Ascending aorta (tissue), 2 donors: ENCODE measurements at regions not wholly inside any gene's neighbourhood (a gene's known extent, or its start where the extent isn't known, plus 50 kb on each side); places are given as distances from the start of the nearest gene placed in this dataset.

Source experiments
- DNase-seq, 2 donors: peaks; one replicate each; pipeline ENCODE4 v3.0.0-alpha.2; 2019; ENCODE audit warnings: low spot score in 2 of 2
- H3K27ac ChIP-seq, 2 donors: fragments of 200-600 bp; sonication (generic); one replicate each; pipeline ENCODE4 v1.5.1; 2016 to 2017; ENCODE audit warnings: mild to moderate bottlenecking in 1 of 2
- H3K27me3 ChIP-seq: fragments of 200-600 bp; sonication (generic); one replicate; pipeline ENCODE4 v1.5.1; 2017
- H3K36me3 ChIP-seq, 2 donors: fragments of 200-600 bp; sonication (generic); one replicate each; pipeline ENCODE4 v1.5.1; 2016
- H3K4me1 ChIP-seq, 2 donors: fragments of 200-600 bp; sonication (generic); one replicate each; pipeline ENCODE4 v1.5.1; 2016 to 2017; ENCODE audit warnings: mild to moderate bottlenecking in 1 of 2
- H3K4me3 ChIP-seq, 2 donors: fragments of 200-600 bp; sonication (generic); one replicate each; pipeline ENCODE4 v1.5.1; 2016 to 2017; ENCODE audit warnings: mild to moderate bottlenecking in 1 of 2
- H3K9me3 ChIP-seq, 2 donors: fragments of 200-600 bp; sonication (generic); one replicate each; pipeline ENCODE4 v1.5.1; 2016
- intact Hi-C: fragments of 100-400 bp; cut with DNase I; formaldehyde crosslinking; loops from one replicate; pipeline ENCODE4 v1.15.1; 2023
- TF ChIP-seq, protein P1 (sequence below), 3 experiments: fragments of 200-600 bp in 2 of 3; fragments of 450-650 bp in 1 of 3; sonication (generic) in 2 of 3; IDR thresholded peaks; one replicate each; pipeline ENCODE4 v1.5.1; 2016 to 2019; ENCODE audit warnings: antibody characterized with exemption in 3 of 3, mild to moderate bottlenecking in 1 of 3, moderate library complexity in 1 of 3

DNA sequence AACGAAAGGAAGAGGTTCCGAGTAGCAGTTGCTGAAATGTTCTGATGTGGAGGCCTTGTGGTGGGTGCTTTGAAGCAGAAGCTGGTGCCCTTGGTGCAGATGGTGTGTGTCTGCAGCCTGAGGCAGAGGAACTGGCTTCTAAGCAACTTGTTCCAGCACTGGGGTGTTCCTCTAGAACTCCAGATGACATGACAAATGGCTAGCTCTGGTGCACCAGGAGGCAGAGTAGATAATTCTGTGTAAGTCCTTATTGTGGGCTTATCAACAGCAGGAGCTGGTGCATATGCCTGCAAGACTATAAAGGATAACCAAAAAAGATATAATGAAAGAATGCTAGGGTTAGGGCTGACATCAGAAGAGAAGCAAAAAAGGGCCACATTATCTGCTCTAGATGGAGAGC is 76.5 kb downstream of the ARL5B start:
- no peaks in the 10 kb centered on the region for H3K4me1 ChIP-seq
- H3K27ac ChIP-seq: no peak overlapping the region
- no peak overlapping the region for H3K4me3 ChIP-seq
- H3K36me3 ChIP-seq: no peaks in the 10 kb centered on the region
- H3K27me3 ChIP-seq: no peaks in the 10 kb centered on the region
- no peak for DNase-seq
- no peaks in the 10 kb centered on the region for H3K9me3 ChIP-seq
- intact Hi-C loops: no loop called here
- TF ChIP-seq, protein P1, sequence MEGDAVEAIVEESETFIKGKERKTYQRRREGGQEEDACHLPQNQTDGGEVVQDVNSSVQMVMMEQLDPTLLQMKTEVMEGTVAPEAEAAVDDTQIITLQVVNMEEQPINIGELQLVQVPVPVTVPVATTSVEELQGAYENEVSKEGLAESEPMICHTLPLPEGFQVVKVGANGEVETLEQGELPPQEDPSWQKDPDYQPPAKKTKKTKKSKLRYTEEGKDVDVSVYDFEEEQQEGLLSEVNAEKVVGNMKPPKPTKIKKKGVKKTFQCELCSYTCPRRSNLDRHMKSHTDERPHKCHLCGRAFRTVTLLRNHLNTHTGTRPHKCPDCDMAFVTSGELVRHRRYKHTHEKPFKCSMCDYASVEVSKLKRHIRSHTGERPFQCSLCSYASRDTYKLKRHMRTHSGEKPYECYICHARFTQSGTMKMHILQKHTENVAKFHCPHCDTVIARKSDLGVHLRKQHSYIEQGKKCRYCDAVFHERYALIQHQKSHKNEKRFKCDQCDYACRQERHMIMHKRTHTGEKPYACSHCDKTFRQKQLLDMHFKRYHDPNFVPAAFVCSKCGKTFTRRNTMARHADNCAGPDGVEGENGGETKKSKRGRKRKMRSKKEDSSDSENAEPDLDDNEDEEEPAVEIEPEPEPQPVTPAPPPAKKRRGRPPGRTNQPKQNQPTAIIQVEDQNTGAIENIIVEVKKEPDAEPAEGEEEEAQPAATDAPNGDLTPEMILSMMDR (IDR thresholded peaks at IDR 0.05): no peak

DNA sequence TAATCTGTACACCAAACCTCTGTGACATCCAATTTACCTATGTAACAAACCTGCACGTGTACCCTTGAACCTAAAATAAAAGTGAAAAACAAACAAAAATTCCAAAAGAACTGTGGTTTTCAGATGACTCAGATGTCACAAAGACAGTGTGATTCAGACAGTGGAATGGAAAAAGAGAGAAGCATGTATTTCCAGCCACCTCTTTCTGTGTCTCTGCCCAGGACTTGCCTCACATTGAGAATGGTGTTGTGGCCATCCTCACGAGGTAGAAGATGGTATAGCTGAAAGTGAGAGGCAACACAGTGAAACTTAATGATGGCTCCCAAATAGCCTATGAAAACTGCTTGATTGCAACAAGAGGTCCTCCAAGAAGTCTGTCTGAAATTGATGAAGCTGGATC is 78.0 kb downstream of the ARL5B start:
- intact Hi-C loops: no loop called here
- TF ChIP-seq, protein P1 (IDR thresholded peaks at IDR 0.05): no peak
- Histone ChIP-seq H3K4me3 (no peak overlapping the region), H3K9me3 (no peaks in the 10 kb centered on the region), H3K36me3 (no peaks in the 10 kb centered on the region), H3K27ac (no peak overlapping the region), H3K27me3 (no peaks in the 10 kb centered on the region), H3K4me1 (no peaks in the 10 kb centered on the region)
- DNase-seq: no peak

- TF ChIP-seq, protein P1 (IDR thresholded peaks at IDR 0.05): no peak
- intact Hi-C loops: no loop called here
These were observed 78.6 kb downstream of the ARL5B start for GRCh38 chr10:18737841-18738240.

DNA sequence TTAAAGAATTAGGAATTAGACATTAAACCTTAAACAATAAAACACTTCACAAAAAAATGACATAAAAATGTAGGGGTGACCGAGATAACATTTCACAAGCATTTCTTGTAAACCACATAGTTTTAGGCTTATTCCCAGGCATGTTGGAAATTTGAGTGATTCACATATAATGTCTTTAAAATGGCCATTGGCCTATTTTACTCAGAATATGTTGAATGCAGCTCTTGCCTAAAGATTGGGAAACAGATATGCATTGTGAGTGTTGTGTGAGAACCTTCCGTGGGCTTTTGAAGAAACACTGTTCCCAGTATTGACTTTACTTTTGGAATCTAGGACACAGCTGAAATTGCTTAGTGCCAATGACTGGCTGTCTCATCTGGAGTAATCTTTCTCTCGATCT is 79.6 kb downstream of the ARL5B start:
- Histone ChIP-seq H3K36me3 (no peaks in the 10 kb centered on the region), H3K4me3 (no peak overlapping the region), H3K27ac (no peak overlapping the region), H3K4me1 (no peaks in the 10 kb centered on the region), H3K27me3 (no peaks in the 10 kb centered on the region), H3K9me3 (peaks cover 0 to 5% of the 10 kb centered on the region in 2 donors)
- no peak for DNase-seq
- intact Hi-C loops: no loop called here
- TF ChIP-seq, protein P1 (IDR thresholded peaks at IDR 0.05): no peak

More at GRCh38 chr10:18737841-18738240, 78.6 kb downstream of the ARL5B start:
- Histone ChIP-seq H3K27me3 (no peaks in the 10 kb centered on the region), H3K27ac (no peak overlapping the region), H3K4me3 (no peak overlapping the region), H3K4me1 (no peaks in the 10 kb centered on the region), H3K9me3 (no peaks in the 10 kb centered on the region), H3K36me3 (no peaks in the 10 kb centered on the region)
- DNase-seq: peak in 1 of 2 donors; percentile 63

- Histone ChIP-seq H3K27ac (no peak overlapping the region), H3K27me3 (no peaks in the 10 kb centered on the region), H3K36me3 (no peaks in the 10 kb centered on the region), H3K4me3 (no peak overlapping the region), H3K4me1 (no peaks in the 10 kb centered on the region), H3K9me3 (peaks cover 0 to 16% of the 10 kb centered on the region in 2 donors)
- no peak for DNase-seq
- TF ChIP-seq, protein P1 (IDR thresholded peaks at IDR 0.05): no peak
- intact Hi-C loops: no loop called here
These were observed 84.7 kb downstream of the ARL5B start for GRCh38 chr10:18743926-18744325.

DNA sequence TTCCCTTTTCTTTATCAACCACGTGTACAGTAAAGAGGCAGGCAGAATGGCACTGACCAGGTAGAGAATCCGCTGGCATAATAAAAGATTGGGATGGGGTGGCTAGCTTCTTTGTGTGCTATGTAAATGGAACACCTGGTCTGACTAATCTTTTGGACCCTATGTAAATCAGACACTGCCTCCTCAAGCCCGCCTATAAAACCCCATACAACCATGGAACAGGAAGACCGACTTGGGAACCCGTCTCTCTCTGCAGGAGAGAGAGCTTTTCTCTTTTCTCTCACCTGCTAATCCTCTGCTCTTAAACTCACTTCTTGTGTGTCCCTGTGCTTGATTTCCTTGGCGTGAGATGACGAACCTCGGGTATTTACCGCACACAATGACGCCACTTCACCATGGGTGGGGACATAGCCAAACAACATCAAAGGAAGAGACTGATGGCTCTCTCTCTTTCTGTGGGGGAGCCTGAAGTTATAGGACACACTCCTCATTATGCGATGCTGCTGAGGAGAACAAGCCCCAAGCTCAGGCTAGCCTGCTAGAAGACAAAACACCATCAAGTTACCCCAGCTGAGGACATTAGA is 94.2 kb downstream of the ARL5B start:
- Histone ChIP-seq H3K27ac (no peak overlapping the region), H3K9me3 (no peaks in the 10 kb centered on the region), H3K27me3 (no peaks in the 10 kb centered on the region), H3K36me3 (no peaks in the 10 kb centered on the region), H3K4me1 (no peaks in the 10 kb centered on the region), H3K4me3 (no peak overlapping the region)
- DNase-seq: no peak
- intact Hi-C loops: no loop called here
- TF ChIP-seq, protein P1 (IDR thresholded peaks at IDR 0.05): no peak
